K562 (cell line): ENCODE measurements at regions not wholly inside any gene's neighbourhood (a gene's known extent, or its start where the extent isn't known, plus 50 kb on each side); places are given as distances from the start of the nearest gene placed in this dataset.

Experiments
- ATAC-seq: fragments of 200-7000 bp; cut with Tn5 transposase; 3 replicates; pipeline ENCODE4 v1.9.1; 2020; ENCODE audit warnings: moderate library complexity
- BruUV-seq: library from RNA; stranded (reverse); fragments of 400-500 nt; replicated peaks from 2 replicates; lab custom pipeline; 2021; lab: Mats Ljungman, UMichigan
- CTCF ChIA-PET: fragments of 300-600 bp; formaldehyde crosslinking; extraction: SDS; loops from one replicate; lab custom pipeline; 2021; ENCODE audit warnings: low intra/inter-chr PET ratio; lab: Yijun Ruan, JAX
- POLR2A ChIA-PET: fragments of 300-600, 350-650 bp; sonication (Branson Sonifier 250); formaldehyde crosslinking; extraction: SDS; loops from one replicate; lab custom pipeline; 2021; ENCODE audit warnings: antibody characterized with exemption, inconsistent platforms; lab: Yijun Ruan, JAX
- DNase-seq, 4 experiments: peaks; one replicate each; pipeline versions ENCODE4 v3.0.0 to v3.0.0-alpha.2; 2011 to 2018; ENCODE audit warnings: low spot score in 3 of 4, mixed read lengths in 3 of 4; ENCODE audit errors: extremely low read depth in 1 of 4
- FAIRE-seq: peaks from 2 replicates; lab custom pipeline; 2011; peaks lifted over from hg19 to GRCh38; lab: Jason Lieb, UNC
- H2AFZ ChIP-seq: 2 replicates; pipeline ENCODE4 v1.6.0; 2011; ENCODE audit warnings: low read depth, low read length, control low read depth, inconsistent platforms
- H3K27ac ChIP-seq: fragments of 200-600 bp; 3 replicates; pipeline ENCODE4 v1.8.0; 2011; ENCODE audit warnings: low read depth, mild to moderate bottlenecking, control low read depth, inconsistent platforms, low read length, moderate library complexity, mixed read lengths; ENCODE audit errors: extremely low read depth
- H3K27me3 ChIP-seq, 2 experiments: fragments of 300-600 bp in 1 of 2; 2 replicates in 1 of 2; 3 replicates in 1 of 2; pipeline versions ENCODE4 v1.6.0 to v1.8.0; 2011; ENCODE audit warnings: inconsistent platforms in 2 of 2, low read length in 2 of 2, mild to moderate bottlenecking in 1 of 2, mixed read lengths in 1 of 2, moderate library complexity in 1 of 2; ENCODE audit not compliant: control insufficient read depth in 2 of 2, insufficient read depth in 2 of 2
- H3K36me3 ChIP-seq: fragments of 300-600 bp; 3 replicates; pipeline ENCODE4 v1.8.0; 2011; ENCODE audit warnings: mild to moderate bottlenecking, low read length, inconsistent platforms; ENCODE audit not compliant: control insufficient read depth, insufficient read depth
- H3K4me1 ChIP-seq, 2 experiments: fragments of 200-600 bp in 1 of 2; replicated peaks in 1 of 2; 2 replicates in 1 of 2; 3 replicates in 1 of 2; pipeline versions ENCODE4 v1.5.1 to v1.8.0; 2011; ENCODE audit warnings: inconsistent platforms in 2 of 2, low read length in 2 of 2, mild to moderate bottlenecking in 1 of 2, mixed read lengths in 1 of 2, moderate library complexity in 1 of 2; ENCODE audit not compliant: control insufficient read depth in 2 of 2, insufficient read depth in 2 of 2
- H3K4me2 ChIP-seq: 2 replicates; pipeline ENCODE4 v1.6.1; 2011; ENCODE audit warnings: low read length, control low read depth, inconsistent platforms, mixed read lengths; ENCODE audit not compliant: insufficient read depth
- H3K4me3 ChIP-seq: fragments of 200-600 bp; sonication (generic), shearing (Covaris generic); 2 replicates; pipeline ENCODE4 v1.5.1; 2016; ENCODE audit warnings: control low read depth, inconsistent platforms
- H3K79me2 ChIP-seq: fragments of 200-600 bp; 3 replicates; pipeline ENCODE4 v1.8.0; 2011; ENCODE audit warnings: low read length, inconsistent platforms; ENCODE audit not compliant: control insufficient read depth, insufficient read depth
- H3K9ac ChIP-seq, 2 experiments: 2 replicates each; pipeline versions ENCODE4 v1.6.0 to v1.6.1; 2011; ENCODE audit warnings: low read depth in 2 of 2, low read length in 2 of 2, control low read depth in 1 of 2, inconsistent platforms in 1 of 2, mild to moderate bottlenecking in 1 of 2, mixed read lengths in 1 of 2; ENCODE audit not compliant: insufficient read depth in 1 of 2
- H3K9me1 ChIP-seq: one replicate; pipeline ENCODE4 v1.6.0; 2011; ENCODE audit warnings: inconsistent platforms, mild to moderate bottlenecking, low read length, moderate library complexity; ENCODE audit not compliant: control insufficient read depth, insufficient read depth
- H3K9me3 ChIP-seq: replicated peaks from 2 replicates; pipeline ENCODE4 v1.5.1; 2011; ENCODE audit warnings: low read depth, low read length, inconsistent platforms; ENCODE audit not compliant: control insufficient read depth, insufficient read depth
- H4K20me1 ChIP-seq: replicated peaks from 2 replicates; pipeline ENCODE4 v1.6.1; 2011; ENCODE audit warnings: low read length, inconsistent platforms, mixed read lengths; ENCODE audit not compliant: control insufficient read depth, insufficient read depth
- ARHGAP35 ChIP-seq: fragments of 450-650 bp; IDR thresholded peaks from 2 replicates; pipeline ENCODE4 v1.6.1; 2018; ENCODE audit not compliant: partially characterized antibody
- ELF4 ChIP-seq: fragments of 450-650 bp; formaldehyde crosslinking; IDR thresholded peaks from 2 replicates; pipeline ENCODE4 v1.4.0; 2022; ENCODE audit warnings: missing genetic modification characterization
- FIP1L1 ChIP-seq: fragments of 200-400 bp; formaldehyde crosslinking; IDR thresholded peaks from 2 replicates; pipeline ENCODE4 v1.6.1; 2018; ENCODE audit warnings: mild to moderate bottlenecking, low read depth, low read length; ENCODE audit not compliant: poor library complexity, severe bottlenecking
- HIVEP1 ChIP-seq: fragments of 250-450 bp; sonication (Bioruptor Pico); IDR thresholded peaks from 2 replicates; pipeline ENCODE4 v1.4.0; 2020; ENCODE audit warnings: mild to moderate bottlenecking
- HSF4 ChIP-seq: fragments of 250-450 bp; sonication (Bioruptor Pico); IDR thresholded peaks from 2 replicates; pipeline ENCODE4 v2.1.2; 2022; ENCODE audit warnings: mild to moderate bottlenecking, moderate library complexity, borderline replicate concordance
- JUNB ChIP-seq: fragments of 450-650 bp; formaldehyde crosslinking; conservative IDR thresholded peaks from 2 replicates; pipeline ENCODE4 v1.4.0; 2020; ENCODE audit warnings: mild to moderate bottlenecking
- KDM5B ChIP-seq: fragments of 200-600 bp; sonication (generic); IDR thresholded peaks from 2 replicates; pipeline ENCODE4 v1.6.1; 2012; ENCODE audit warnings: low read depth, mild to moderate bottlenecking, moderate library complexity, low read length, control low read depth, inconsistent platforms; ENCODE audit not compliant: insufficient replicate concordance
- NFE2 ChIP-seq: IDR thresholded peaks from 2 replicates; pipeline ENCODE4 v1.6.1; 2014; ENCODE audit warnings: antibody characterized with exemption, low read depth
- NFIX ChIP-seq: fragments of 250-450 bp; sonication (Bioruptor Pico); IDR thresholded peaks from 2 replicates; pipeline ENCODE4 v1.4.0; 2020; ENCODE audit warnings: low read depth, mild to moderate bottlenecking, moderate library complexity
- NUFIP1 ChIP-seq: fragments of 450-650 bp; IDR thresholded peaks from 2 replicates; pipeline ENCODE4 v1.6.1; 2018; ENCODE audit not compliant: partially characterized antibody
- PKNOX1 ChIP-seq: fragments of 450-650 bp; IDR thresholded peaks from 2 replicates; pipeline ENCODE4 v1.6.1; 2016
- ZFP91 ChIP-seq: sonication (generic); formaldehyde crosslinking; IDR thresholded peaks from 2 replicates; pipeline ENCODE4 v1.8.0; 2022; ENCODE audit warnings: mild to moderate bottlenecking, missing genetic modification reagents
- ZKSCAN8 ChIP-seq: fragments of 200-800 bp; sonication (Bioruptor generic); IDR thresholded peaks from 2 replicates; pipeline ENCODE4 v1.6.1; 2016; ENCODE audit warnings: missing genetic modification characterization, missing compliant biosample characterization
- ZSCAN32 ChIP-seq: fragments of 450-650 bp; formaldehyde crosslinking; IDR thresholded peaks from 2 replicates; pipeline ENCODE4 v1.4.0; 2020; ENCODE audit warnings: mild to moderate bottlenecking, moderate library complexity
- ZZZ3 ChIP-seq: fragments of 450-650 bp; IDR thresholded peaks from 2 replicates; pipeline ENCODE4 v1.6.1; 2016; ENCODE audit warnings: antibody characterized with exemption, mild to moderate bottlenecking, moderate library complexity
- WGBS: fragments of 100-300 bp; shearing (Covaris generic); methylation state at CpG from one replicate; pipeline ENCODE4 v1.1.6; 2016; ENCODE audit warnings: low coverage, mixed read lengths; ENCODE audit not compliant: insufficient coverage; ENCODE audit errors: missing lambda C conversion rate; 5-methylcytosine and 5-hydroxymethylcytosine counted together
- in situ Hi-C: fragments of 300-500 bp; cut with MboI; formaldehyde crosslinking; loops from 4 replicates; pipeline ENCODE4 v1.15.0; 2018; ENCODE audit warnings: inconsistent platforms, mixed read lengths
- intact Hi-C: fragments of 100-400 bp; cut with micrococcal nuclease; formaldehyde crosslinking; loops from 2 replicates; pipeline ENCODE4 v1.14.2; 2022
- TF ChIP-seq, protein P1 (sequence below): sonication (generic); formaldehyde crosslinking; IDR thresholded peaks from 2 replicates; pipeline ENCODE4 v1.9.0; 2022; ENCODE audit warnings: mild to moderate bottlenecking, missing genetic modification reagents

- Histone ChIP-seq H3K27ac (no peak overlapping the region), H3K36me3 (no peaks in the 10 kb centered on the region), H3K27me3 (peaks cover 19 to 55% of the 10 kb centered on the region in 2 experiments; a peak in 4 of 5 replicates), H3K9me1 (no peaks in the 10 kb centered on the region), H3K4me3 (no peak overlapping the region), H3K9ac (no peak overlapping the region), H3K4me2 (no peak overlapping the region), H2AFZ (no peak overlapping the region), H3K79me2 (no peaks in the 10 kb centered on the region), H4K20me1 (no peaks in the 10 kb centered on the region), H3K9me3 (no peaks in the 10 kb centered on the region), H3K4me1 (no peaks in the 10 kb centered on the region)
- no TSS peak for BruUV-seq
- TF ChIP-seq NUFIP1 (no peak), NFE2 (no peak), FIP1L1 (no peak), HIVEP1 (CRISPR knock-in tag) (no peak)
- TF ChIP-seq, protein P1, sequence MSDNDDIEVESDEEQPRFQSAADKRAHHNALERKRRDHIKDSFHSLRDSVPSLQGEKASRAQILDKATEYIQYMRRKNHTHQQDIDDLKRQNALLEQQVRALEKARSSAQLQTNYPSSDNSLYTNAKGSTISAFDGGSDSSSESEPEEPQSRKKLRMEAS (CRISPR knock-in tag): no peak
- ATAC-seq (no peak), FAIRE-seq (no peak), DNase-seq (no peak)
- intact Hi-C loops (no loop called here), in situ Hi-C loops (no loop called here)
- POLR2A ChIA-PET: interaction anchor here (0.5 to 1.8 kb wide), 2 partner anchors 9 to 28 kb away, joined by 3 to 4 read pairs; no protein-coding TSS in a partner anchor
- CTCF ChIA-PET: no interaction called here
- WGBS: 0% methylated on average over 5 of the region's 5 CpGs
These were observed 136.6 kb downstream of the NSG2 start for GRCh38 chr5:174182111-174182510.

- CTCF ChIA-PET: no interaction called here
- FAIRE-seq: no peak
- DNase-seq: no peak
- H3K9ac ChIP-seq: no peak overlapping the region
- H3K4me2 ChIP-seq: no peak overlapping the region
- H3K4me3 ChIP-seq: no peak overlapping the region
- no peaks in the 10 kb centered on the region for H3K9me1 ChIP-seq
- H2AFZ ChIP-seq: no peak overlapping the region
- H3K36me3 ChIP-seq: no peaks in the 10 kb centered on the region
- in situ Hi-C loops (no loop called here), intact Hi-C loops (no loop called here)
- no peak overlapping the region for H3K27ac ChIP-seq
- POLR2A ChIA-PET: no interaction called here
- no peak for ATAC-seq
- peaks cover 18 to 55% of the 10 kb centered on the region in 2 experiments for H3K27me3 ChIP-seq
- WGBS: 0% methylated on average over 9 of the region's 9 CpGs
- no peaks in the 10 kb centered on the region for H3K4me1 ChIP-seq
- no peaks in the 10 kb centered on the region for H4K20me1 ChIP-seq
- no peaks in the 10 kb centered on the region for H3K79me2 ChIP-seq
- no peaks in the 10 kb centered on the region for H3K9me3 ChIP-seq
- BruUV-seq: no TSS peak
- TF ChIP-seq NFIX (no peak), ARHGAP35 (no peak), ZFP91 (CRISPR knock-in tag) (no peak), JUNB (CRISPR knock-in tag) (no peak), ZSCAN32 (no peak), ZZZ3 (no peak), ELF4 (CRISPR knock-in tag) (no peak), ZKSCAN8 (no peak), KDM5B (no peak), PKNOX1 (no peak), HSF4 (CRISPR knock-in tag) (no peak)
These were observed 138.2 kb downstream of the NSG2 start for GRCh38 chr5:174183701-174184100.
